SH-SY5Y (cell line): ENCODE measurements at regions not wholly inside any gene's neighbourhood (a gene's known extent, or its start where the extent isn't known, plus 50 kb on each side); places are given as distances from the start of the nearest gene placed in this dataset.

ENCODE experiments used
- GATA2 ChIP-seq: IDR thresholded peaks from 2 replicates; pipeline ENCODE4 v1.6.1; 2011; ENCODE audit warnings: mild to moderate bottlenecking, low read depth, low read length
- GATA3 ChIP-seq: IDR thresholded peaks from 2 replicates; pipeline ENCODE4 v1.6.1; 2011; ENCODE audit warnings: low read depth, mild to moderate bottlenecking, low read length, moderate library complexity

- TF ChIP-seq GATA2 (no peak), GATA3 (no peak)
Measured at GRCh38 chr11:13841393-13841792, 121.1 kb upstream of the SPON1 start.
